ENCODE measurements at regions not wholly inside any gene's neighbourhood (a gene's known extent, or its start where the extent isn't known, plus 50 kb on each side); places are given as distances from the start of the nearest gene placed in this dataset.

GRCh38 chr2:200064879-200065278, 109.5 kb downstream of the MAIP1 start:
- Histone ChIP-seq H3K4me3 (ENCODE audit: low read depth, low read length) (no peak overlapping the region), H3K4me2 (ENCODE audit: low read length) (no peak overlapping the region), H3K36me3 (ENCODE audit: control insufficient read depth in 1 of 2, insufficient read depth in 2 of 2, low read length in 2 of 2) (no peaks in the 10 kb centered on the region), H2BK5ac (ENCODE audit: low read depth, low read length, poor library complexity) (no peak overlapping the region), H3K23ac (ENCODE audit: low read length) (no peak overlapping the region), H2AFZ (ENCODE audit: insufficient read depth, low read length, poor library complexity) (no peak overlapping the region), H3K79me1 (ENCODE audit: low read length) (peaks cover 2% of the 10 kb centered on the region), H4K12ac (ENCODE audit: low read depth, low read length) (no peak overlapping the region), H3K27ac (ENCODE audit: low read depth, low read length) (no peak overlapping the region), H3K4ac (ENCODE audit: low read depth, low read length) (no peak overlapping the region), H3K27me3 (ENCODE audit: insufficient read depth, low read length) (no peaks in the 10 kb centered on the region), H4K91ac (ENCODE audit: low read depth, low read length) (no peak overlapping the region), H2AK5ac (ENCODE audit: low read length) (no peak overlapping the region), H3K9me3 (ENCODE audit: insufficient read depth, low read depth, low read length) (no peaks in the 10 kb centered on the region), H3K79me2 (ENCODE audit: control insufficient read depth, insufficient read depth, low read length, poor library complexity) (no peaks in the 10 kb centered on the region), H2BK12ac (ENCODE audit: low read length) (no peak overlapping the region), H2BK120ac (ENCODE audit: insufficient read depth, low read length, poor library complexity) (no peak overlapping the region), H4K8ac (ENCODE audit: low read depth, low read length) (no peak overlapping the region), H3K18ac (ENCODE audit: low read length) (no peak overlapping the region), H3K4me1 (ENCODE audit: control insufficient read depth in 1 of 2, insufficient read depth in 2 of 2, low read length in 2 of 2) (peaks cover 2% of the 10 kb centered on the region in 2 experiments), H3K9ac (ENCODE audit: low read length) (no peak overlapping the region), H3K14ac (ENCODE audit: low read length) (no peak overlapping the region)
- no peak for DNase-seq
- no CpG with 5 or more reads among the region's 1 CpG for WGBS (ENCODE audit: extremely low coverage, insufficient coverage, insufficient read length)

- Histone ChIP-seq H2AK5ac (ENCODE audit: low read length) (no peak overlapping the region), H3K23ac (ENCODE audit: low read length) (no peak overlapping the region), H4K8ac (ENCODE audit: low read depth, low read length) (no peak overlapping the region), H2AFZ (ENCODE audit: insufficient read depth, low read length, poor library complexity) (no peak overlapping the region), H3K4me3 (ENCODE audit: low read depth, low read length) (no peak overlapping the region), H2BK12ac (ENCODE audit: low read length) (no peak overlapping the region), H3K27me3 (ENCODE audit: insufficient read depth, low read length) (no peaks in the 10 kb centered on the region), H3K79me2 (ENCODE audit: control insufficient read depth, insufficient read depth, low read length, poor library complexity) (no peaks in the 10 kb centered on the region), H2BK120ac (ENCODE audit: insufficient read depth, low read length, poor library complexity) (no peak overlapping the region), H2BK5ac (ENCODE audit: low read depth, low read length, poor library complexity) (no peak overlapping the region), H4K12ac (ENCODE audit: low read depth, low read length) (no peak overlapping the region), H3K27ac (ENCODE audit: low read depth, low read length) (no peak overlapping the region), H3K9me3 (ENCODE audit: insufficient read depth, low read depth, low read length) (no peaks in the 10 kb centered on the region), H3K4me2 (ENCODE audit: low read length) (no peak overlapping the region), H3K36me3 (ENCODE audit: control insufficient read depth in 1 of 2, insufficient read depth in 2 of 2, low read length in 2 of 2) (no peaks in the 10 kb centered on the region), H3K14ac (ENCODE audit: low read length) (no peak overlapping the region), H3K18ac (ENCODE audit: low read length) (no peak overlapping the region), H3K4me1 (ENCODE audit: control insufficient read depth in 1 of 2, insufficient read depth in 2 of 2, low read length in 2 of 2) (peaks cover 2% of the 10 kb centered on the region in 2 experiments), H4K91ac (ENCODE audit: low read depth, low read length) (no peak overlapping the region), H3K9ac (ENCODE audit: low read length) (no peak overlapping the region), H3K79me1 (ENCODE audit: low read length) (peaks cover 2% of the 10 kb centered on the region), H3K4ac (ENCODE audit: low read depth, low read length) (no peak overlapping the region)
- no peak for DNase-seq
- no CpG with 5 or more reads among the region's 2 CpGs for WGBS (ENCODE audit: extremely low coverage, insufficient coverage, insufficient read length)
Measured at GRCh38 chr2:200065477-200065876, 110.1 kb downstream of the MAIP1 start.

- no peak overlapping the region for H4K8ac ChIP-seq (ENCODE audit: low read depth, low read length)
- H2BK5ac ChIP-seq (ENCODE audit: low read depth, low read length, poor library complexity), result no peak overlapping the region
- peaks cover 2% of the 10 kb centered on the region in 2 experiments for H3K4me1 ChIP-seq (ENCODE audit: control insufficient read depth in 1 of 2, insufficient read depth in 2 of 2, low read length in 2 of 2)
- no peak overlapping the region for H3K14ac ChIP-seq (ENCODE audit: low read length)
- DNase-seq, result no peak
- H3K9ac ChIP-seq (ENCODE audit: low read length), result no peak overlapping the region
- H3K18ac ChIP-seq (ENCODE audit: low read length), result no peak overlapping the region
- H4K91ac ChIP-seq (ENCODE audit: low read depth, low read length), result no peak overlapping the region
- H3K27ac ChIP-seq (ENCODE audit: low read depth, low read length), result no peak overlapping the region
- no peaks in the 10 kb centered on the region for H3K36me3 ChIP-seq (ENCODE audit: control insufficient read depth in 1 of 2, insufficient read depth in 2 of 2, low read length in 2 of 2)
- no peaks in the 10 kb centered on the region for H3K27me3 ChIP-seq (ENCODE audit: insufficient read depth, low read length)
- no peak overlapping the region for H3K4me2 ChIP-seq (ENCODE audit: low read length)
- no peak overlapping the region for H3K4ac ChIP-seq (ENCODE audit: low read depth, low read length)
- H3K79me2 ChIP-seq (ENCODE audit: control insufficient read depth, insufficient read depth, low read length, poor library complexity), result no peaks in the 10 kb centered on the region
- WGBS (ENCODE audit: extremely low coverage, insufficient coverage, insufficient read length), result no CpG with 5 or more reads among the region's 2 CpGs
- no peak overlapping the region for H3K4me3 ChIP-seq (ENCODE audit: low read depth, low read length)
- H2AFZ ChIP-seq (ENCODE audit: insufficient read depth, low read length, poor library complexity), result no peak overlapping the region
- peaks cover 2% of the 10 kb centered on the region for H3K79me1 ChIP-seq (ENCODE audit: low read length)
- no peak overlapping the region for H2BK12ac ChIP-seq (ENCODE audit: low read length)
- no peak overlapping the region for H3K23ac ChIP-seq (ENCODE audit: low read length)
- H4K12ac ChIP-seq (ENCODE audit: low read depth, low read length), result no peak overlapping the region
- H3K9me3 ChIP-seq (ENCODE audit: insufficient read depth, low read depth, low read length), result no peaks in the 10 kb centered on the region
- no peak overlapping the region for H2BK120ac ChIP-seq (ENCODE audit: insufficient read depth, low read length, poor library complexity)
- H2AK5ac ChIP-seq (ENCODE audit: low read length), result no peak overlapping the region
Measured at GRCh38 chr2:200066417-200066816, 111.0 kb downstream of the MAIP1 start.

- Histone ChIP-seq H4K12ac (ENCODE audit: low read depth, low read length) (no peak overlapping the region), H2AK5ac (ENCODE audit: low read length) (no peak overlapping the region), H2BK5ac (ENCODE audit: low read depth, low read length, poor library complexity) (no peak overlapping the region), H3K23ac (ENCODE audit: low read length) (no peak overlapping the region), H4K8ac (ENCODE audit: low read depth, low read length) (no peak overlapping the region), H3K4me3 (ENCODE audit: low read depth, low read length) (no peak overlapping the region), H2AFZ (ENCODE audit: insufficient read depth, low read length, poor library complexity) (no peak overlapping the region), H3K9ac (ENCODE audit: low read length) (no peak overlapping the region), H3K9me3 (ENCODE audit: insufficient read depth, low read depth, low read length) (no peaks in the 10 kb centered on the region), H3K36me3 (ENCODE audit: control insufficient read depth in 1 of 2, insufficient read depth in 2 of 2, low read length in 2 of 2) (no peaks in the 10 kb centered on the region), H2BK120ac (ENCODE audit: insufficient read depth, low read length, poor library complexity) (no peak overlapping the region), H3K27ac (ENCODE audit: low read depth, low read length) (no peak overlapping the region), H3K4ac (ENCODE audit: low read depth, low read length) (no peak overlapping the region), H3K4me2 (ENCODE audit: low read length) (no peak overlapping the region), H3K14ac (ENCODE audit: low read length) (no peak overlapping the region), H3K27me3 (ENCODE audit: insufficient read depth, low read length) (no peaks in the 10 kb centered on the region), H4K91ac (ENCODE audit: low read depth, low read length) (no peak overlapping the region), H3K4me1 (ENCODE audit: control insufficient read depth in 1 of 2, insufficient read depth in 2 of 2, low read length in 2 of 2) (no peaks in the 10 kb centered on the region), H3K18ac (ENCODE audit: low read length) (no peak overlapping the region), H3K79me1 (ENCODE audit: low read length) (no peaks in the 10 kb centered on the region), H3K79me2 (ENCODE audit: control insufficient read depth, insufficient read depth, low read length, poor library complexity) (no peaks in the 10 kb centered on the region), H2BK12ac (ENCODE audit: low read length) (no peak overlapping the region)
- no peak for DNase-seq
Measured at GRCh38 chr2:200068642-200069041, 113.3 kb downstream of the MAIP1 start.
